Activated CD8-positive, alpha-beta T cell treated with anti-CD3 and anti-CD28 coated beads for 36 hours (primary cell): ENCODE measurements at regions not wholly inside any gene's neighbourhood (a gene's known extent, or its start where the extent isn't known, plus 50 kb on each side); places are given as distances from the start of the nearest gene placed in this dataset.

Experiments used
- ATAC-seq: fragments of 200-7000 bp; cut with Tn5 transposase; one replicate; pipeline ENCODE4 v1.10.0; 2021; ENCODE audit warnings: mild to moderate bottlenecking, moderate library complexity
- CTCF ChIA-PET: fragments of 350-600 bp; sonication (Branson Sonifier 250); formaldehyde crosslinking; loops from one replicate; lab custom pipeline; 2021; ENCODE audit warnings: antibody characterized with exemption; lab: Charles Lee
- POLR2A ChIA-PET: fragments of 350-600 bp; sonication (Branson Sonifier 250); formaldehyde crosslinking; loops from one replicate; lab custom pipeline; 2021; ENCODE audit warnings: antibody characterized with exemption; lab: Charles Lee
- DNase-seq: peaks from one replicate; pipeline ENCODE4 v3.0.0-alpha.2; 2020
- H3K27ac Mint-ChIP-seq: one replicate; pipeline ENCODE4 v1.8.0; 2021; ENCODE audit warnings: mild to moderate bottlenecking, mixed read lengths
- H3K27me3 Mint-ChIP-seq: one replicate; pipeline ENCODE4 v1.8.0; 2021; ENCODE audit warnings: mixed read lengths
- H3K36me3 Mint-ChIP-seq: one replicate; pipeline ENCODE4 v1.8.0; 2021; ENCODE audit warnings: low read depth, mixed read lengths
- H3K4me1 Mint-ChIP-seq: one replicate; pipeline ENCODE4 v1.8.0; 2021; ENCODE audit warnings: low read depth, mixed read lengths
- H3K4me3 Mint-ChIP-seq: one replicate; pipeline ENCODE4 v1.8.0; 2021; ENCODE audit warnings: mild to moderate bottlenecking, moderate library complexity, mixed read lengths
- H3K9me3 Mint-ChIP-seq: one replicate; pipeline ENCODE4 v1.8.0; 2021; ENCODE audit warnings: mixed read lengths
- intact Hi-C: fragments of 100-400 bp; cut with micrococcal nuclease; formaldehyde crosslinking; loops from one replicate; pipeline ENCODE4 v1.10.0; 2022
- TF ChIP-seq, protein P1 (sequence below): fragments of 200-600 bp; IDR thresholded peaks from one replicate; pipeline ENCODE4 v1.8.0; 2022; ENCODE audit warnings: antibody characterized with exemption, mild to moderate bottlenecking

DNA sequence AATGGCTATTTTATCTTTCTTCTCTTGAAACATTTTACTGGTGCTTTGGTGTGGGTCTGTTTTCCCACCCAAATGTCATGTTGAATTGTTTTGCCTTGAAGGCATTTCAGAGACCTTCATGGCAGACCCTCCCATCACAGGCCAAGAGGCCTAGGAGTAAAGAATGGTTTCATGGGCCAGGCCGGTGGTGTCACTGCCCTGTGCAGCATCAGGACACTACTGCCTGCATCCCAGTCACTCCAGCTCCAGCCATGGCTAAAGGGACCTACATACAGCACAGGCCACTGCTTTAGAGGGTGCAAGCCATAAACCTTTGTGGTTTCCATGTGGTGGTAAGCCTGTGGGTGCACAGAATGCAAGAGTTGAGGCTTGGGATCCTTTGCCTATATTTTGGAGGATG, 326.9 kb downstream of the SLITRK5 start:
- H3K27me3 Mint-ChIP-seq = no peaks in the 10 kb centered on the region
- ChIA-PET CTCF (no interaction called here), POLR2A (no interaction called here)
- DNase-seq (no peak), ATAC-seq (no peak)
- no peak overlapping the region for H3K27ac Mint-ChIP-seq
- peaks cover 7% of the 10 kb centered on the region for H3K9me3 Mint-ChIP-seq
- H3K4me3 Mint-ChIP-seq = no peak overlapping the region
- intact Hi-C loops = no loop called here
- TF ChIP-seq, protein P1, sequence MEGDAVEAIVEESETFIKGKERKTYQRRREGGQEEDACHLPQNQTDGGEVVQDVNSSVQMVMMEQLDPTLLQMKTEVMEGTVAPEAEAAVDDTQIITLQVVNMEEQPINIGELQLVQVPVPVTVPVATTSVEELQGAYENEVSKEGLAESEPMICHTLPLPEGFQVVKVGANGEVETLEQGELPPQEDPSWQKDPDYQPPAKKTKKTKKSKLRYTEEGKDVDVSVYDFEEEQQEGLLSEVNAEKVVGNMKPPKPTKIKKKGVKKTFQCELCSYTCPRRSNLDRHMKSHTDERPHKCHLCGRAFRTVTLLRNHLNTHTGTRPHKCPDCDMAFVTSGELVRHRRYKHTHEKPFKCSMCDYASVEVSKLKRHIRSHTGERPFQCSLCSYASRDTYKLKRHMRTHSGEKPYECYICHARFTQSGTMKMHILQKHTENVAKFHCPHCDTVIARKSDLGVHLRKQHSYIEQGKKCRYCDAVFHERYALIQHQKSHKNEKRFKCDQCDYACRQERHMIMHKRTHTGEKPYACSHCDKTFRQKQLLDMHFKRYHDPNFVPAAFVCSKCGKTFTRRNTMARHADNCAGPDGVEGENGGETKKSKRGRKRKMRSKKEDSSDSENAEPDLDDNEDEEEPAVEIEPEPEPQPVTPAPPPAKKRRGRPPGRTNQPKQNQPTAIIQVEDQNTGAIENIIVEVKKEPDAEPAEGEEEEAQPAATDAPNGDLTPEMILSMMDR = no peak
- no peaks in the 10 kb centered on the region for H3K36me3 Mint-ChIP-seq
- H3K4me1 Mint-ChIP-seq = no peaks in the 10 kb centered on the region

DNA sequence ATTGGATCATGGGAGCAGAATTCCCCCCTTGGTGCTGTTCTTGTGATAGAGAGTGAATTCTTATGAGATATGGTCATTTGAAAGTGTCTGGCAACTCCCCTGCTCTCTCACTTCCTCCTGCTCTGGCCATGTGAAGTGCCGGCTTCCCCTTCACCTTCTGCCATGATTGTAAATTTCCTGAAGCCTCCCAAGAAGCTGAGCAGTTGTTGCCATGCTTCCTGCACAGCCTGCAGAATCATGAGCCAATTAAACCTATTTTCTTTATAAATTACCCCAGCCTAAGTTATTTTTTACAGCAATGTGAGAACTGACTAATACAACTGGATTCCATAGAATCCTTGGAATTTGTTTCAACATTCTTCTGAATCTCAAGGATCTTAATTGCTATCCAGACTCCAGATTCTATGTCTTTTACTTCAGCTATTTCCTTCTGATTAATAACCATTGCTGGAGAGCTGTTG, 328.1 kb downstream of the SLITRK5 start:
- intact Hi-C loops = no loop called here
- no peaks in the 10 kb centered on the region for H3K36me3 Mint-ChIP-seq
- no peaks in the 10 kb centered on the region for H3K27me3 Mint-ChIP-seq
- DNase-seq = no peak
- H3K4me1 Mint-ChIP-seq = no peaks in the 10 kb centered on the region
- TF ChIP-seq, protein P1 = no peak
- peaks cover 4% of the 10 kb centered on the region for H3K9me3 Mint-ChIP-seq
- POLR2A ChIA-PET = no interaction called here
- CTCF ChIA-PET = interaction anchor here (1.0 kb wide), 1 partner anchor 11 kb away, joined by 3 read pairs; no protein-coding TSS in a partner anchor
- ATAC-seq = no peak
- no peak overlapping the region for H3K27ac Mint-ChIP-seq
- no peak overlapping the region for H3K4me3 Mint-ChIP-seq

DNA sequence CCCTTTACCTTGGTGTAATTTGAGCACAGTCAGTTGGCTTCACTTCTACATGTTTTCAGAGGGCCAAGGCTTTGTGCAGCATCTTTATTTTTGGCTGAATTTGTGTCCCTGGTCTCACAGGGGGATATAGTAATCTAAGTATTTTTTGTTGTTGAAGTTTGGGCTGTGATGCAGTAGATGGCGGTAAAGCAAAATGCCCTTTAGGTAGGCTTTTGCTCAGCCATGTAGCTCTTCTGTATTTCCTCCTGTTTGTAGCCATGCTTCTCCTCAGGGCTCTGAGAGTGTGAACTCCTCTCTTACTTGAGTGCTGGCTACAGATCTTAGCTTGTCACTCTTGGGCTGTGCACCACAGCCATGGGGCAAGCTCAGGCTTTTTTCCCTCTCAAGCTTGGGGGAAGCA, 328.6 kb downstream of the SLITRK5 start:
- ATAC-seq = no peak
- ChIA-PET POLR2A (no interaction called here), CTCF (interaction anchor here (1.0 kb wide), 1 partner anchor 11 kb away, joined by 3 read pairs; no protein-coding TSS in a partner anchor)
- DNase-seq = no peak
- H3K9me3 Mint-ChIP-seq = peaks cover 2% of the 10 kb centered on the region
- H3K36me3 Mint-ChIP-seq = no peaks in the 10 kb centered on the region
- H3K4me3 Mint-ChIP-seq = no peak overlapping the region
- no peak overlapping the region for H3K27ac Mint-ChIP-seq
- TF ChIP-seq, protein P1 = no peak
- H3K27me3 Mint-ChIP-seq = no peaks in the 10 kb centered on the region
- H3K4me1 Mint-ChIP-seq = no peaks in the 10 kb centered on the region
- intact Hi-C loops = no loop called here

DNA sequence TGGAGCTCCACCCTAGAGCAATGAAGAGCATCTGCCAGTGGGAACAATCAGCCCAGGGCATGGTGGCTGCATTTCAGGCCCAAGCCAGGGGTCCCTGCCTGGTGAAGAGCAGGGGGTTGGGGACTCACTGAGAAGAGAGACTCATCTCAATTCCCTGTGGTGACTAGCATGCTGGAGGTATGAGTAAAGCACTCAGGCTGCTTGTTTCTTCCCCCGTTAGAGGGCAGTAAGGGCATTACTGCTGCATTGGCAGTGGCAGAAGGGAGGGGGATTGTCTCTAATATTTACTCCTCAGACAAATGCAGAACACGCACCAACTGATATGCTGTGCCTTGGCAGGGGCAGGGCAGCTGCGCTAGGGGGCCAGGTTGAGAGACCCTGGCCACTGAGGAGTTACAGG, 329.1 kb downstream of the SLITRK5 start:
- no peak overlapping the region for H3K27ac Mint-ChIP-seq
- DNase-seq = no peak
- intact Hi-C loops = no loop called here

DNA sequence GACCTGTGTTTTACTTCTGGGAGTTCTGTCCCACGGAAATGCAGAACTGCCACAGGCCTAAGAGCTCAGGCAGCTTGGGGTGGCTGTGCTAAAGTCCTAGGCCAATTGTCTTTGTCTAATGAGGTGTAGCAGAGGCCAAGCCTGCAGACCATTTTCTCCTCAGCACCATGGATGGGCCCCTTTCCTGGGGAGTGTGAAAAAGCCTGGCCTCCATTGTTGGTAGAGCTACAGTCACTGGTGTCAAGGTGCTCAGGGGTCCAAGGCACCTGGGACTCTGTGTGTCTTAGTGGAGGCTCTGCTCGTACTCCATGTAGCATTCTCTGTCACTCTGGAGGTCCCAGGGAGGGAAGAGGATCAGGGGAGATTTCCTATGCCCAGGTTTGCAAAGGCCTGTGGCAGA, 329.6 kb downstream of the SLITRK5 start:
- ATAC-seq = no peak
- H3K36me3 Mint-ChIP-seq = no peaks in the 10 kb centered on the region
- CTCF ChIA-PET = no interaction called here
- peaks cover 2% of the 10 kb centered on the region for H3K9me3 Mint-ChIP-seq
- POLR2A ChIA-PET = no interaction called here
- TF ChIP-seq, protein P1 = no peak
- no peaks in the 10 kb centered on the region for H3K4me1 Mint-ChIP-seq
- DNase-seq = no peak
- no peak overlapping the region for H3K4me3 Mint-ChIP-seq
- H3K27me3 Mint-ChIP-seq = no peaks in the 10 kb centered on the region
- no peak overlapping the region for H3K27ac Mint-ChIP-seq
- intact Hi-C loops = no loop called here

More for the DNA sequence above, 329.1 kb downstream of the SLITRK5 start:
- ChIA-PET CTCF (no interaction called here), POLR2A (no interaction called here)
- no peaks in the 10 kb centered on the region for H3K36me3 Mint-ChIP-seq
- H3K4me3 Mint-ChIP-seq = no peak overlapping the region
- no peak for ATAC-seq
- peaks cover 2% of the 10 kb centered on the region for H3K9me3 Mint-ChIP-seq
- H3K27me3 Mint-ChIP-seq = no peaks in the 10 kb centered on the region
- TF ChIP-seq, protein P1 = no peak
- no peaks in the 10 kb centered on the region for H3K4me1 Mint-ChIP-seq
